Transverse colon (tissue), 3 donors: ENCODE measurements at regions not wholly inside any gene's neighbourhood (a gene's known extent, or its start where the extent isn't known, plus 50 kb on each side); places are given as distances from the start of the nearest gene placed in this dataset.

ENCODE experiments used
- CTCF ChIP-seq, 5 experiments: fragments of 200-600 bp in 3 of 5; fragments of 450-650 bp in 2 of 5; sonication (generic) in 3 of 5; IDR thresholded peaks; 1 replicate in 2 of 5; 2 replicates in 3 of 5; pipeline ENCODE4 v1.5.1; 2016 to 2017; ENCODE audit warnings: antibody characterized with exemption in 5 of 5, inconsistent platforms in 3 of 5, mild to moderate bottlenecking in 2 of 5, moderate library complexity in 1 of 5
- EP300 ChIP-seq: sonication (generic); formaldehyde crosslinking; IDR thresholded peaks from one replicate; pipeline ENCODE4 v1.6.1; 2017; ENCODE audit warnings: antibody characterized with exemption, low read depth
- POLR2A ChIP-seq: fragments of 450-650 bp; IDR thresholded peaks from one replicate; pipeline ENCODE4 v1.6.1; 2016; ENCODE audit warnings: antibody characterized with exemption, mild to moderate bottlenecking, moderate library complexity

GRCh38 chr5:174649391-174649790 lies 75.0 kb upstream of the MSX2 start:
- no peak for TF ChIP-seq CTCF (IDR thresholded peaks at IDR 0.05)
- TF ChIP-seq POLR2A, result no peak
- TF ChIP-seq EP300, result no peak
